ENCODE measurements at regions not wholly inside any gene's neighbourhood (a gene's known extent, or its start where the extent isn't known, plus 50 kb on each side); places are given as distances from the start of the nearest gene placed in this dataset.

DNA sequence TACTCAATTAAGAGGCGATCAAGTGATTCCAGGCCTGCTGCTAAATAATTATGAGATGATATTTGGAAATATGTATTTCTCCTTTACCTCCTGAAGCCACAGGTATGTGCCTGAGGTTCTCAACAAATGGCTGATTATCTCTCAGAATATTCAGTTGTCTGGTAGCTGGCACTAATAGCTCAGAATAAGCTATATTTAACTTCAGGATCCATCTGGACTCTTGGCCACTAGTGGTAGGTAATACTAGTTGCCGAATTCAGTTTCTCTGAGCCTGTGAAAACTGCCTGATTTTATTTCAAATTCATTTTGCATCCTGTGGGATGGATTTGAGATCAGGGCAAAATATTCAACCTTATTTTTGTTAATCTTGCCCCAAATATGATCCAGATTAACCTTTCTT is 499.0 kb downstream of the DIPK2A start:
- TF ChIP-seq REST (IDR thresholded peaks at IDR 0.05; ENCODE audit: low read depth): no peak

DNA sequence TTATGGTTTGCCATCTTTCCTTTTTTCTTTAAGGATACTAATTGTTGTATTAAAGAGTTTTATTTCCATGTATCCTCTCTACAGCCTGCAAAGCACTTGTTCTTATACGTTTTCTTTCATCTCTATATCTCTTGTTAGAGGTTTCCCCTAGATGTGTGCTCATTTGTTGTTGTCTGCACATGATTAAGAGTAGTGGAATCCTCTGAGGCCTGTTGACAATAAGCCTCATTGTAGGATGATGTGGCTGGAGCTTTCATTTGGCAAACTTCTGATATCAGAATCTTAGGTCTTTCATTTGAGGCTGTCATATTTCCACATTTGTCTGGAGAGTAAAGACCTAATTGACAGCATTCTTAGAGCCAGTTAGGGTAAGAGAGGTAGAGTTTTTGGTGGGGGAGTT is 506.0 kb downstream of the DIPK2A start:
- TF ChIP-seq RAD21 (IDR thresholded peaks at IDR 0.05; ENCODE audit: low read depth) (no peak), EGR1 (IDR thresholded peaks at IDR 0.05) (no peak), YY1 (IDR thresholded peaks at IDR 0.05; ENCODE audit: low read depth) (no peak), TEAD4 (IDR thresholded peaks at IDR 0.05) (no peak), EP300 (IDR thresholded peaks at IDR 0.05; ENCODE audit: borderline replicate concordance) (no peak), USF1 (IDR thresholded peaks at IDR 0.05) (no peak)

DNA sequence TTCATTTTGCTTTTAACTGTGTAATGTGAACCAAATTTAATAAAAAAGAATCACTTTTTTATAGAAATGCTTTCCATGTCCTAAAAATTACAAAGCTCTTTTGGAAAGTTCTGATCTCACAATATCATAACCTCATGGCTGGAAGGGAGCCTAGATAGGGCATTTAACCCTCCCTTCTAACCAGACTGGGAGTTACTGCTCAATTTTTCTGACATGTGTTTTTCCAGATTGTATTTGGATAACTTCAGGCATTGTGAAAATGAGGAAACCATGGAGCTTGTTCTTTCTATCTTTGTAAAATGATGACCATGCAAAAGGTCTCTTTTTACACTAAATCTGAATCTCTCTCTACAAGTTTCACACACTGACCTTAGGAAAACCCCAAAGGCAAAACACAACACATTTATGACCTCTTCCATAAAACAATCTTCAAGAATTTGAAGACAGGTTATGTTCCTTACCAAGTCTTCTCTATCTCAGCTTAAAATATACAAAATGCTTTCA is 508.8 kb downstream of the DIPK2A start:
- TF ChIP-seq MAX (IDR thresholded peaks at IDR 0.05) (no peak), TEAD4 (IDR thresholded peaks at IDR 0.05) (no peak), TAF1 (IDR thresholded peaks at IDR 0.05; ENCODE audit: low read depth) (no peak), CEBPB (IDR thresholded peaks at IDR 0.05) (no peak), EGR1 (IDR thresholded peaks at IDR 0.05) (no peak), NFIC (IDR thresholded peaks at IDR 0.05) (no peak), FOXM1 (IDR thresholded peaks at IDR 0.05; ENCODE audit: borderline replicate concordance, low read depth) (no peak), YY1 (IDR thresholded peaks at IDR 0.05; ENCODE audit: low read depth) (no peak), TCF12 (IDR thresholded peaks at IDR 0.05; ENCODE audit: low read depth) (no peak), RAD21 (IDR thresholded peaks at IDR 0.05; ENCODE audit: low read depth) (no peak), CREB1 (IDR thresholded peaks at IDR 0.05; ENCODE audit: low read depth) (no peak), REST (IDR thresholded peaks at IDR 0.05; ENCODE audit: low read depth) (no peak), EP300 (IDR thresholded peaks at IDR 0.05; ENCODE audit: borderline replicate concordance) (no peak), ZBTB7A (IDR thresholded peaks at IDR 0.05; ENCODE audit: low read depth) (no peak), USF1 (IDR thresholded peaks at IDR 0.05) (no peak)

GRCh38 chr3:144482876-144483275 is 511.3 kb downstream of the DIPK2A start:
- TF ChIP-seq TCF12 (IDR thresholded peaks at IDR 0.05; ENCODE audit: low read depth) (no peak), FOXM1 (IDR thresholded peaks at IDR 0.05; ENCODE audit: borderline replicate concordance, low read depth) (no peak), ZBTB7A (IDR thresholded peaks at IDR 0.05; ENCODE audit: low read depth) (no peak), YY1 (IDR thresholded peaks at IDR 0.05; ENCODE audit: low read depth) (no peak), EGR1 (IDR thresholded peaks at IDR 0.05) (no peak), EP300 (IDR thresholded peaks at IDR 0.05; ENCODE audit: borderline replicate concordance) (no peak)

DNA sequence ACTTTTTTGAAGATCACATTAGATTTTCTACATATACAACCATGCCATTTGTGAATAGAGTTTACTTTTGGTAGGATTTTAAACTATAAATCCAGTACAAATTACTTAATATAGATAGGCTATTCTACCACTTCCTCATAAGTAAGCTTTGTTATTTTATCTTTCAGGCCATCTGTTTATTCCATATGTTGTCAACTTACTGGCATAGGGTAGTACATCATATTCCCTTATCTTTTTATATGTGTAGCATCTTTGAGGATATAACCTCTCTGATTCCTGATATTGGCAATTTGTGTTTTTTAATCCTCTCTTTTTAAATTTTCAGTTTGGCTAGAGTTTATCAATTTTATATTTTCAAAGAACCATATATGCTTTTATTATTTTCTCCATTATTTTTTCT is 515.4 kb downstream of the DIPK2A start:
- TF ChIP-seq RAD21 (IDR thresholded peaks at IDR 0.05; ENCODE audit: low read depth) (no peak), YY1 (IDR thresholded peaks at IDR 0.05; ENCODE audit: low read depth) (no peak), CEBPB (IDR thresholded peaks at IDR 0.05) (no peak), NFIC (IDR thresholded peaks at IDR 0.05) (no peak)

DNA sequence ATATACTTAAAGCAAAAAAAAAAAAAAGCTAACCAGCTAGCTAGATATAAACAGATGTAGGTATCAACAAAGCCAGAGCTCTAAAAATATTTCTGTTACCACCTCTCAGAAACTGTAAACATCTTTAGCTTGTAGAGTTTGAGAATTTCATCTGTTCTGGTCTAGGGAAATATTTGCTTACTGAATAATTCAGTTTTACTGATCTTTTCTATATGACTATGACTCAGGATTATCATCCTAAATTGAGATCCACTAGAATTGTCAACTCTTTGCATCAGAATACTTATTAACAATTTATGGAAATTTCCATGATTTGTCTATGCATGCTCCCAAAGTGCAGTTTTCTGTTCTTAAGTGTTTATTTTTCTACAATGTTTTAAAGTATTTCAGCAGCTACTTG is 517.3 kb downstream of the DIPK2A start:
- TF ChIP-seq TCF12 (IDR thresholded peaks at IDR 0.05; ENCODE audit: low read depth) (no peak), RAD21 (IDR thresholded peaks at IDR 0.05; ENCODE audit: low read depth) (no peak), YY1 (IDR thresholded peaks at IDR 0.05; ENCODE audit: low read depth) (no peak), MAX (IDR thresholded peaks at IDR 0.05) (no peak), USF1 (IDR thresholded peaks at IDR 0.05) (no peak), TAF1 (IDR thresholded peaks at IDR 0.05; ENCODE audit: low read depth) (no peak), NFIC (IDR thresholded peaks at IDR 0.05) (no peak)

GRCh38 chr3:144491333-144491732 is 519.7 kb downstream of the DIPK2A start:
- TF ChIP-seq YY1 (IDR thresholded peaks at IDR 0.05; ENCODE audit: low read depth): no peak
- no peak for TF ChIP-seq RAD21 (IDR thresholded peaks at IDR 0.05; ENCODE audit: low read depth)
- TF ChIP-seq TCF12 (IDR thresholded peaks at IDR 0.05; ENCODE audit: low read depth): no peak
- no peak for TF ChIP-seq EGR1 (IDR thresholded peaks at IDR 0.05)
- TF ChIP-seq FOXM1 (IDR thresholded peaks at IDR 0.05; ENCODE audit: borderline replicate concordance, low read depth): no peak
- no peak for TF ChIP-seq USF1 (IDR thresholded peaks at IDR 0.05)
